Tibial nerve (tissue), 4 donors: ENCODE measurements at regions not wholly inside any gene's neighbourhood (a gene's known extent, or its start where the extent isn't known, plus 50 kb on each side); places are given as distances from the start of the nearest gene placed in this dataset.

Source experiments
- DNase-seq, 2 donors: peaks; one replicate each; pipeline ENCODE4 v3.0.0-alpha.2; 2019; ENCODE audit warnings: low spot score in 2 of 2
- H3K27ac ChIP-seq, 4 donors: fragments of 200-600 bp; sonication (generic) in 3 of 4; one replicate each; pipeline ENCODE4 v1.5.1; 2017 to 2019; ENCODE audit warnings: mild to moderate bottlenecking in 1 of 4
- H3K27me3 ChIP-seq, 2 donors: fragments of 200-600 bp; sonication (generic) in 1 of 2; one replicate each; pipeline versions ENCODE4 v1.5.1 to v1.6.0; 2017 to 2019
- H3K36me3 ChIP-seq, 3 donors: fragments of 200-600 bp; sonication (generic); one replicate each; pipeline ENCODE4 v1.5.1; 2018 to 2019
- H3K4me1 ChIP-seq, 4 donors: fragments of 200-600 bp; sonication (generic) in 3 of 4; one replicate each; pipeline ENCODE4 v1.5.1; 2017 to 2019
- H3K4me3 ChIP-seq, 4 donors: fragments of 200-600 bp; sonication (generic) in 3 of 4; one replicate each; pipeline ENCODE4 v1.5.1; 2017 to 2019; ENCODE audit warnings: mild to moderate bottlenecking in 1 of 4, moderate library complexity in 1 of 4
- H3K9me3 ChIP-seq, 4 donors: fragments of 200-600 bp; sonication (generic) in 3 of 4; one replicate each; pipeline ENCODE4 v1.5.1; 2017 to 2019
- EP300 ChIP-seq, 2 donors: sonication (generic); formaldehyde crosslinking; IDR thresholded peaks; one replicate each; pipeline ENCODE4 v1.6.1; 2017; ENCODE audit warnings: antibody characterized with exemption in 2 of 2, mild to moderate bottlenecking in 1 of 2
- POLR2A ChIP-seq, 2 donors: fragments of 450-650 bp; IDR thresholded peaks; one replicate each; pipeline ENCODE4 v1.6.1; 2017; ENCODE audit warnings: antibody characterized with exemption in 2 of 2, mild to moderate bottlenecking in 2 of 2, moderate library complexity in 2 of 2
- WGBS, 2 donors: methylation state at CpG; one replicate each; pipeline ENCODE4 v1.1.5; 2018; 5-methylcytosine and 5-hydroxymethylcytosine counted together
- TF ChIP-seq, protein P1 (sequence below), 5 experiments: fragments of 200-600 bp in 3 of 5; fragments of 450-650 bp in 2 of 5; sonication (generic) in 3 of 5; IDR thresholded peaks; one replicate each; pipeline ENCODE4 v1.5.1; 2016 to 2019; ENCODE audit warnings: antibody characterized with exemption in 5 of 5, mild to moderate bottlenecking in 3 of 5, moderate library complexity in 2 of 5

DNA sequence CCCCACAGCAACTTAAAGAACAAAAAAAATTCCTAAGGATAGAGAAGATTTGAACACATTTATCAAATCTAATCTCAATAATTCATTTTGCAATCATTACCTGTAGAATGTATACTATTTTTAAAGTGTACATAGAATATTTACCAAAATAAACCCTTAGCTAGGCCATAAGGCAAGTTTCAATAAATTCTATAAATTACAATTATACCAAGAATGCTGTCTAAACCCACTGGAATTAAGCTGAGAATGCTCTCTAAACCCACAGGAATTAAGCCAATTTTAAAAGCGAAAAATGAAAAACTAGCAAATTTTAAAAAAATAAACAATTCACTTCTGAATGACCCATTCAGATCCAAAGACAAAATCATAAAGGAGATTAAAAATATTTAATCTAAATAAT is 540.4 kb upstream of the NBEA start:
- TF ChIP-seq, protein P1, sequence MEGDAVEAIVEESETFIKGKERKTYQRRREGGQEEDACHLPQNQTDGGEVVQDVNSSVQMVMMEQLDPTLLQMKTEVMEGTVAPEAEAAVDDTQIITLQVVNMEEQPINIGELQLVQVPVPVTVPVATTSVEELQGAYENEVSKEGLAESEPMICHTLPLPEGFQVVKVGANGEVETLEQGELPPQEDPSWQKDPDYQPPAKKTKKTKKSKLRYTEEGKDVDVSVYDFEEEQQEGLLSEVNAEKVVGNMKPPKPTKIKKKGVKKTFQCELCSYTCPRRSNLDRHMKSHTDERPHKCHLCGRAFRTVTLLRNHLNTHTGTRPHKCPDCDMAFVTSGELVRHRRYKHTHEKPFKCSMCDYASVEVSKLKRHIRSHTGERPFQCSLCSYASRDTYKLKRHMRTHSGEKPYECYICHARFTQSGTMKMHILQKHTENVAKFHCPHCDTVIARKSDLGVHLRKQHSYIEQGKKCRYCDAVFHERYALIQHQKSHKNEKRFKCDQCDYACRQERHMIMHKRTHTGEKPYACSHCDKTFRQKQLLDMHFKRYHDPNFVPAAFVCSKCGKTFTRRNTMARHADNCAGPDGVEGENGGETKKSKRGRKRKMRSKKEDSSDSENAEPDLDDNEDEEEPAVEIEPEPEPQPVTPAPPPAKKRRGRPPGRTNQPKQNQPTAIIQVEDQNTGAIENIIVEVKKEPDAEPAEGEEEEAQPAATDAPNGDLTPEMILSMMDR (IDR thresholded peaks at IDR 0.05) = no peak
- TF ChIP-seq EP300 (IDR thresholded peaks at IDR 0.05) (no peak), POLR2A (IDR thresholded peaks at IDR 0.05) (no peak)
- Histone ChIP-seq H3K27ac (no peak overlapping the region), H3K36me3 (no peaks in the 10 kb centered on the region), H3K4me1 (no peaks in the 10 kb centered on the region), H3K4me3 (no peak overlapping the region), H3K27me3 (no peaks in the 10 kb centered on the region), H3K9me3 (no peaks in the 10 kb centered on the region)
- 63 to 71% methylated on average over 1 of the region's 1 CpG for WGBS, 2 donors
- DNase-seq = no peak

GRCh38 chr13:34405410-34406181 is 536.5 kb upstream of the NBEA start:
- WGBS, 2 donors = 86 to 90% methylated on average over 4 of the region's 4 CpGs
- TF ChIP-seq POLR2A (IDR thresholded peaks at IDR 0.05) (no peak), EP300 (IDR thresholded peaks at IDR 0.05) (no peak)

GRCh38 chr13:34408640-34409039 is 533.4 kb upstream of the NBEA start:
- H3K9me3 ChIP-seq = no peaks in the 10 kb centered on the region
- TF ChIP-seq EP300 (IDR thresholded peaks at IDR 0.05) = no peak
- TF ChIP-seq, protein P1 (IDR thresholded peaks at IDR 0.05) = no peak
- no peak for TF ChIP-seq POLR2A (IDR thresholded peaks at IDR 0.05)
- H3K36me3 ChIP-seq = no peaks in the 10 kb centered on the region
- DNase-seq = no peak
- no peak overlapping the region for H3K4me3 ChIP-seq
- 95 to 96% methylated on average over 2 of the region's 2 CpGs for WGBS, 2 donors
- H3K27me3 ChIP-seq = no peaks in the 10 kb centered on the region
- H3K4me1 ChIP-seq = no peaks in the 10 kb centered on the region
- no peak overlapping the region for H3K27ac ChIP-seq

More at GRCh38 chr13:34405410-34406181, 536.5 kb upstream of the NBEA start:
- H3K27ac ChIP-seq = no peak overlapping the region
- no peaks in the 10 kb centered on the region for H3K36me3 ChIP-seq
- no peak overlapping the region for H3K4me3 ChIP-seq
- no peak for DNase-seq
- H3K27me3 ChIP-seq = no peaks in the 10 kb centered on the region
- no peaks in the 10 kb centered on the region for H3K4me1 ChIP-seq
- no peaks in the 10 kb centered on the region for H3K9me3 ChIP-seq

GRCh38 chr13:34409496-34410182 is 532.4 kb upstream of the NBEA start:
- TF ChIP-seq EP300 (IDR thresholded peaks at IDR 0.05) = no peak
- Histone ChIP-seq H3K4me3 (no peak overlapping the region), H3K27ac (no peak overlapping the region), H3K4me1 (no peaks in the 10 kb centered on the region), H3K36me3 (no peaks in the 10 kb centered on the region), H3K9me3 (no peaks in the 10 kb centered on the region), H3K27me3 (no peaks in the 10 kb centered on the region)
- WGBS, 2 donors = 64 to 67% methylated on average over 7 of the region's 7 CpGs
- DNase-seq = no peak

GRCh38 chr13:34410678-34411077 is 531.4 kb upstream of the NBEA start:
- H3K4me1 ChIP-seq = no peaks in the 10 kb centered on the region
- H3K27ac ChIP-seq = no peak overlapping the region
- DNase-seq = no peak
- WGBS, 2 donors = 70% methylated on average over 4 of the region's 4 CpGs
- no peak overlapping the region for H3K4me3 ChIP-seq
- no peaks in the 10 kb centered on the region for H3K36me3 ChIP-seq
- TF ChIP-seq, protein P1 (IDR thresholded peaks at IDR 0.05) = no peak
- TF ChIP-seq POLR2A (IDR thresholded peaks at IDR 0.05) (no peak), EP300 (IDR thresholded peaks at IDR 0.05) (no peak)
- H3K27me3 ChIP-seq = no peaks in the 10 kb centered on the region
- no peaks in the 10 kb centered on the region for H3K9me3 ChIP-seq

DNA sequence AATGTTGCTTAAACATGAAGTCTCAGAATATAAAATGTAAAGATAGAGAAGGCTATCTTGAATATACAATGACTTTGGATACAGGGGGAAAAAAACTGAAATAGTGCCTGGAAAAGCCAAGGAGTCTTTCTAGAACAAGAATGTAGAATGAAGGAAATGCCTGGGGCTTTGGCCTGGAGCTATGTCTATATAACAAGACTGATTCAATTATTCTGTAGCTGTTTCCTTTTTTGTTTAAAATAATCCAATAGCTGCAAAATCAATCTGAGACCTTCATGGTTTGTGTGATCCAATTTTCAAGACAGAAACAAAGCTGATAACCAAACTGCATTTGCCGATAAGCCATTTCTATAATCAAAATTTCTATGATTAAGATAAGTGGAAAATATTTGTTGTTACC is 530.9 kb upstream of the NBEA start:
- TF ChIP-seq POLR2A (IDR thresholded peaks at IDR 0.05) (no peak), EP300 (IDR thresholded peaks at IDR 0.05) (no peak)
- TF ChIP-seq, protein P1 (IDR thresholded peaks at IDR 0.05) = no peak
- 95 to 98% methylated on average over 1 of the region's 1 CpG for WGBS, 2 donors
- no peaks in the 10 kb centered on the region for H3K27me3 ChIP-seq

More for the DNA sequence above, 530.9 kb upstream of the NBEA start:
- H3K4me1 ChIP-seq = no peaks in the 10 kb centered on the region
- DNase-seq = no peak
- no peak overlapping the region for H3K27ac ChIP-seq
- H3K36me3 ChIP-seq = no peaks in the 10 kb centered on the region
- no peak overlapping the region for H3K4me3 ChIP-seq
- no peaks in the 10 kb centered on the region for H3K9me3 ChIP-seq
